ENCODE measurements at regions not wholly inside any gene's neighbourhood (a gene's known extent, or its start where the extent isn't known, plus 50 kb on each side); places are given as distances from the start of the nearest gene placed in this dataset.
"Not testable (repeated sequence)": the region's sequence is repeated elsewhere in the genome, so short reads cannot be mapped to it uniquely, and the experiment has no call there.

DNA sequence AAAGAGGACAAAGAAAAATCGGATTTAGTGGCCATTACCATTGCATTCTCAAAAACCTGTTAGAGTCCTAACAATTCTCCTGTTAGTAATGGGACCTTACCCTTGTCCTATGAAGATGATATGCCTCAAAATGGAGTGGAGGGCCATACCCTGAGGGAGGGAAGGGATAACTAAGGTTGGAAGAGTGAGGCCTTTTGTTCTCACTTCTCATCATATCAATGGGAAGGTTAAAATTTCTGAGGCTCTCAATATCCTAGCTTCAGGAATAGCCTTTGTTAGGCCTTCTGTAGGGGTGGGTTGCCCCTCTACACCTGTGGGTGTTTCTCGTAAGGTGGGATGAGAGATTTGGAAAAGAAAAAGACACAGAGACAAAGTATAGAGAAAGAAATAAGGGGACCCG lies 109.4 kb upstream of the SGIP1 start:
- H3K4me3 ChIP-seq (ENCODE audit: low read depth, low read length); H3K9me3 ChIP-seq (ENCODE audit: control insufficient read depth, insufficient read depth, low read length); POLR2A ChIA-PET; H3K27me3 ChIP-seq (ENCODE audit: control insufficient read depth, insufficient read depth, low read length); CTCF ChIA-PET; H3K27ac ChIP-seq (ENCODE audit: low read depth, low read length); DNase-seq (ENCODE audit: low read depth, low spot score): not testable (repeated sequence)

DNA sequence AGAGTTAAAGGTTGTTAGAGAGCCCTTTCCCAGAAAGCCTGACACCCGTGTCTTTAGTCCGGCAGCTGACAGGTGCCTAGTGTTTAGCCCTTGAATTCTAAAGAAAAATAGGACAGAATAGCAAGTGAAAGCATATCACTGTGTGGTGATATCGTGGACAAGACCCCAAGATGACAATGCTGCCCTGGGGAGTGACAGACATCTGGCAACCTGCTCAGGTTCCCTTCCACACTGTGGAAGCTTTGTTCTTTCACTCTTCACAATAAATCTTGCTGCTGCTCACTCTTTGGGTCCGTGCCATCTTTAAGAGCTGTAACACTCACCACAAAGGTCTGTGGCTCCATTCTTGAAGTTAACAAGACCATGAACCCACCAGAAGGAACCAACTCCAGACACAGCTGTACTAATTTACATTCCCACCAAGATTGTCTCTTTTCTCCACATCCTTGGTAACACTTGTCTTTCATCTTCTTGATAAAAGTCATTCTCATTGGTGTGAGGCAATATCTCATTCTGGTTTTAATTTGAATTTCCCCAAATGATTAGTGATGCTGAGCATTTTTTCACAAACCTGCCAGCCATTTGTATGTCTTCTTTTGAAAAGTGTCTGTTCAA lies 107.6 kb upstream of the SGIP1 start:
- Histone ChIP-seq H3K27me3 (ENCODE audit: control insufficient read depth, insufficient read depth, low read length) (no peaks in the 10 kb centered on the region), H3K4me3 (ENCODE audit: low read depth, low read length) (no peak overlapping the region), H3K27ac (ENCODE audit: low read depth, low read length) (no peak overlapping the region), H3K9me3 (ENCODE audit: control insufficient read depth, insufficient read depth, low read length) (peaks cover 2% of the 10 kb centered on the region)
- TF ChIP-seq, protein P1, sequence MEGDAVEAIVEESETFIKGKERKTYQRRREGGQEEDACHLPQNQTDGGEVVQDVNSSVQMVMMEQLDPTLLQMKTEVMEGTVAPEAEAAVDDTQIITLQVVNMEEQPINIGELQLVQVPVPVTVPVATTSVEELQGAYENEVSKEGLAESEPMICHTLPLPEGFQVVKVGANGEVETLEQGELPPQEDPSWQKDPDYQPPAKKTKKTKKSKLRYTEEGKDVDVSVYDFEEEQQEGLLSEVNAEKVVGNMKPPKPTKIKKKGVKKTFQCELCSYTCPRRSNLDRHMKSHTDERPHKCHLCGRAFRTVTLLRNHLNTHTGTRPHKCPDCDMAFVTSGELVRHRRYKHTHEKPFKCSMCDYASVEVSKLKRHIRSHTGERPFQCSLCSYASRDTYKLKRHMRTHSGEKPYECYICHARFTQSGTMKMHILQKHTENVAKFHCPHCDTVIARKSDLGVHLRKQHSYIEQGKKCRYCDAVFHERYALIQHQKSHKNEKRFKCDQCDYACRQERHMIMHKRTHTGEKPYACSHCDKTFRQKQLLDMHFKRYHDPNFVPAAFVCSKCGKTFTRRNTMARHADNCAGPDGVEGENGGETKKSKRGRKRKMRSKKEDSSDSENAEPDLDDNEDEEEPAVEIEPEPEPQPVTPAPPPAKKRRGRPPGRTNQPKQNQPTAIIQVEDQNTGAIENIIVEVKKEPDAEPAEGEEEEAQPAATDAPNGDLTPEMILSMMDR (IDR thresholded peaks at IDR 0.05; ENCODE audit: low read depth, low read length) = no peak
- DNase-seq (ENCODE audit: low read depth, low spot score) = no peak
- ChIA-PET POLR2A (no interaction called here), CTCF (no interaction called here)

DNA sequence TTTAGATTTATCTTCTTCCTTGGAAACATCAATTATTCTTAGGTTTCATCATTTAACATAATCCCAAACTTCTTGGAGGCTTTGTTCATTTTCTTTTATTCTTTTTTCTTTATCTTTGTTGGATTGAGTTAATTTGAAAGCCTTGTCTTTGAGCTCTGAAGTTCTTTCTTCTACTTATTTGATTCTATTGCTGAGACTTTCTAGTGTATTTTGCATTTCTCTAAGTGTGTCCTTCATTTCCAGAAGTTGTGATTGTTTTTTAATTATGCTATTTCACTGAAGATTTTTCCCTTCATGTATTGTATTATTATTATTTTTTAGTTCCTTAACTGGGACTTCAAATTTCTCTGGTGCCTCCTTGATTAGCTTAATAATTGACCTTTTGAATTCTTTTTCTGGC lies 103.1 kb upstream of the SGIP1 start:
- H3K4me3 ChIP-seq (ENCODE audit: low read depth, low read length); H3K9me3 ChIP-seq (ENCODE audit: control insufficient read depth, insufficient read depth, low read length); H3K27me3 ChIP-seq (ENCODE audit: control insufficient read depth, insufficient read depth, low read length); DNase-seq (ENCODE audit: low read depth, low spot score); H3K27ac ChIP-seq (ENCODE audit: low read depth, low read length); POLR2A ChIA-PET: not testable (repeated sequence)
- CTCF ChIA-PET = interaction anchor here (0.6 kb wide), 1 partner anchor 15 kb away, joined by 3 read pairs; no protein-coding TSS in a partner anchor

DNA sequence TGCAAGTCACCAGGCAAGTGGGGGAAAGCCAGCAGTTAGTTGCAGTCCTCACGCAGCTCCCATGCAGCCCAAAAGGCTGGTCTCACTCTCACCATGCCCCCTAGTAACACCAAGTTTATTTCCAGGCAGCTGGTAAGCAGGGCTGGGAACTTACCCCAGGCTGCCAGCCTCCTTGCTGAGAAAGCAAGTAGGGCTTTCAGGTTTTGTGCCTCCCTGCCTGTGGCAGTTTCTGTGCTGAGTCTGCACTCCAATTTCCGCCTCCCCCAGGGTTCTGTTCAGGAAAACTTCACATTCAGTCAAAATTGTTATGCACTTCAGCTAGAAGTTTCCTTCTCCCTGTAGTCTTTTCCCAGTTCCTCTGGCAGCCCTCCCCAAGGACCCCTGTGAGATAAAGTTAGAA lies 102.0 kb upstream of the SGIP1 start:
- Histone ChIP-seq H3K4me3 (ENCODE audit: low read depth, low read length) (no peak overlapping the region), H3K27me3 (ENCODE audit: control insufficient read depth, insufficient read depth, low read length) (no peaks in the 10 kb centered on the region), H3K27ac (ENCODE audit: low read depth, low read length) (no peak overlapping the region), H3K9me3 (ENCODE audit: control insufficient read depth, insufficient read depth, low read length) (peaks cover 10% of the 10 kb centered on the region)
- ChIA-PET CTCF (interaction anchor here (6.4 kb wide), 1 partner anchor 13 kb away, joined by 54 read pairs; no protein-coding TSS in a partner anchor), POLR2A (no interaction called here)
- TF ChIP-seq, protein P1 (IDR thresholded peaks at IDR 0.05; ENCODE audit: low read depth, low read length) = no peak
- DNase-seq (ENCODE audit: low read depth, low spot score) = no peak

DNA sequence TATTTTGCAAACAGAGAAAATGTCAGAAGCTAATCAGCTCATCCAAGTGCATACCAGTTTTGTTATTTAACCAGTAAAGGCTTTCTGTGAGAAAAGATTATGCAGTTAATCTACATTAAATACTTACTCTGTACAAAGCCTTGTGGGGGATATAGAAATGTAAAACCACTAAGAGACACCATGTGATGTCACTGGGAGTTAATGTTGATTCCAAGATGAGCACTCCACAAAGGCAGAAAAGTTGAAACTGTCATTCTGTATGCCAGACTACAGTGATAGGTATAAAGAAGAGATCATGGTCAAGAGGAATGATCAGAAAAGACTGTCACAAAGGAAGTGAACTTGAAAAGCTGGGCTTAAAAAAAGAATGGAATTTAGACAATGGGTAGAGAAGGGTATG lies 100.3 kb upstream of the SGIP1 start:
- Histone ChIP-seq H3K27me3 (ENCODE audit: control insufficient read depth, insufficient read depth, low read length) (no peaks in the 10 kb centered on the region), H3K4me3 (ENCODE audit: low read depth, low read length) (no peak overlapping the region), H3K27ac (ENCODE audit: low read depth, low read length) (no peak overlapping the region), H3K9me3 (ENCODE audit: control insufficient read depth, insufficient read depth, low read length) (peaks cover 10% of the 10 kb centered on the region; the same call in 1 of the 2 replicates)
- POLR2A ChIA-PET = interaction anchor here (1.6 kb wide), 1 partner anchor 102 kb away, joined by 3 read pairs; no protein-coding TSS in a partner anchor
- CTCF ChIA-PET = interaction anchor here (6.4 kb wide), 1 partner anchor 12 kb away, joined by 54 read pairs; no protein-coding TSS in a partner anchor
- TF ChIP-seq, protein P1 (IDR thresholded peaks at IDR 0.05; ENCODE audit: low read depth, low read length) = no peak
- no peak for DNase-seq (ENCODE audit: low read depth, low spot score)

DNA sequence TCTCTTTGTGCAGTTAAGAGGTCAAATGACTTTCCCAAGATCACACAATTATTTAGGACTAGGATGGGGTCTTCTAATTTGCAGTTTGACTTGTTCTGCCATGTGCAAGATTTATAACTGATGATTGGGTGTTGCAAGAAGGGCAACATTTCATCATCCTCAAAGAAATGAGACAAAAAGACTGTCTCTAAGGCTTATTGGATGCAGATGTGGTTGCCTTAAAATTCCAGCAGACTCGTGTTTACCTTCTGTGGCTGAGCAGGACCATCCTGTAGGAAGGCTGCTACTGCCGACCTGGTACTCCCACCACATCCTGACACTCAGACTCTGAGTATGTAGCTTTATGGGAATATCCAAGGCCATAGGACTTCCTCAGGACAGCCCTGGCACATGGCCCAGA lies 99.9 kb upstream of the SGIP1 start:
- POLR2A ChIA-PET = interaction anchor here (0.6 to 1.6 kb wide), 2 partner anchors 80 to 103 kb away, joined by 3 to 5 read pairs; no protein-coding TSS in a partner anchor
- DNase-seq (ENCODE audit: low read depth, low spot score) = peak; percentile 39

More for the DNA sequence above, 99.9 kb upstream of the SGIP1 start:
- H3K9me3 ChIP-seq (ENCODE audit: control insufficient read depth, insufficient read depth, low read length) = peaks cover 10% of the 10 kb centered on the region; the same call in 1 of the 2 replicates
- CTCF ChIA-PET = interaction anchor here (0.6 to 6.4 kb wide), 3 partner anchors 11 to 1945 kb away, joined by 3 to 54 read pairs (median 4); no protein-coding TSS in a partner anchor
- peak overlapping the region; percentile 42 for H3K27ac ChIP-seq (ENCODE audit: low read depth, low read length)
- TF ChIP-seq, protein P1 (IDR thresholded peaks at IDR 0.05; ENCODE audit: low read depth, low read length) = no peak
- no peaks in the 10 kb centered on the region for H3K27me3 ChIP-seq (ENCODE audit: control insufficient read depth, insufficient read depth, low read length)
- no peak overlapping the region for H3K4me3 ChIP-seq (ENCODE audit: low read depth, low read length)

Data from AG04450 (cell line).